SIG-M5 treated with dmso at 0.1 percent for 504 hours (cell line): ENCODE measurements at regions not wholly inside any gene's neighbourhood (a gene's known extent, or its start where the extent isn't known, plus 50 kb on each side); places are given as distances from the start of the nearest gene placed in this dataset.
"Not testable (repeated sequence)": the region's sequence is repeated elsewhere in the genome, so short reads cannot be mapped to it uniquely, and the experiment has no call there.

Experiments
- DNase-seq: peaks from one replicate; lab custom pipeline; 2025; ENCODE audit not compliant: unreplicated experiment; lab: John Stamatoyannopoulos, UW

DNA sequence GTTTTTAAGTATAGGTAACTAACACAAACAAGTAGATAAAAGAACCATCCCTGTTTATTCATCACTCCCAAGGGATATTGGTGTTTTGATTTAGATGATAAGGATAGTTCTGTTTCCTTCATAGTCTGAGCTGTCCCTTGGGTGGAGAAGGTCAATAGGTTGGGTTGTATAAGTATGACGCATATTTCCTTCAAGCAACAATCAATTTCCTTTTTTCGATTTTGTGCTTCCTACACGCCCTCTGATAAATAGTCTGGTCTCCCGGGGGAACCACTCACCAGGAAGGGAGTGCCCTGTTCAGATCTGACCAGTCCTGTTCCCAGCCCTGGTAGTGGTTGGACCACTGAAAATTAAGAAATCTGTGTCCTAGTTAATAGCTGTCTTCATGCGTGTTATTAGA is 378.8 kb upstream of the FAR2 start:
- DNase-seq, result no peak

GRCh38 chr12:28771968-28772367 is 377.1 kb upstream of the FAR2 start:
- no peak for DNase-seq

DNA sequence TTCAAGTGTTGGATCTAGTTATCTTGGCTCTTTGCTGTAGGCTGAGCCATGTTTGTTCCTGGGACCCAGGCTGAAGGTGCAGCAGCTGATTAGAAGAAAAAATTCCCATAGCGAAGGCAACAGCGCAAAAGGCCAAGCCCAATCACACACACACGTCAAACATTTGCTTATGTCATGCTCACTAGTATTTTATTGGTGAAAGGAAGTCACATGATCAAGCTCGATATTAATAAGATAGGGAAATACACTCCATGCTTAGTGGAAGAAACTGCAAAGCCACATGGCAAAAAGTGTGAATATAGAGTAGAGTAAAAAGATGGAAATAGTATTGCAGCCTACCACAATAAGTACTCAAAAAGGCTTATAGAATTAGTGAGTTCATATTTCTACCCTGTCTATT is 373.5 kb upstream of the FAR2 start:
- no peak for DNase-seq

DNA sequence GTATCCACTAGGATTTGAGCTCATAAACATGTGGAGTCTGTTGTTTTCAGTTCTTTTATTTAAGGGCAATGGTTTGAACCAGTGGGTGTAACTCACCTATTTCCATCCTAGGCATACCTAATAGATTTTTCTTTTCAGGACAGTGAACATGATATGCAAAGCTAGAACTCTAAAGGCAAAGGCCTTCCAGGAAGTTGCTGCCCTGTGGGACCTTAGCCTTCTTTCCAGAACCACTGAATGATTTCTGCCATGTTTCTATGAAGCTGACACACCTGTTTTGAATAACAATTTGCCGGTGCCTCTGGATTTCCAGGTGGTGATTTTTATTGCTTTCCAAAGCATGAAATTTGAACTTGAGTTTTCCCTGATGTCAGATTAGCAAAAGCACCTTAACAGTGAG is 372.9 kb upstream of the FAR2 start:
- DNase-seq, result no peak

GRCh38 chr12:28776913-28777422 is 372.1 kb upstream of the FAR2 start:
- no peak for DNase-seq

GRCh38 chr12:28777603-28778365 is 371.3 kb upstream of the FAR2 start:
- DNase-seq, result no peak

GRCh38 chr12:28780096-28780495 is 369.0 kb upstream of the FAR2 start:
- no peak for DNase-seq

- no peak for DNase-seq
These were observed 368.1 kb upstream of the FAR2 start for GRCh38 chr12:28780960-28781359.

DNA sequence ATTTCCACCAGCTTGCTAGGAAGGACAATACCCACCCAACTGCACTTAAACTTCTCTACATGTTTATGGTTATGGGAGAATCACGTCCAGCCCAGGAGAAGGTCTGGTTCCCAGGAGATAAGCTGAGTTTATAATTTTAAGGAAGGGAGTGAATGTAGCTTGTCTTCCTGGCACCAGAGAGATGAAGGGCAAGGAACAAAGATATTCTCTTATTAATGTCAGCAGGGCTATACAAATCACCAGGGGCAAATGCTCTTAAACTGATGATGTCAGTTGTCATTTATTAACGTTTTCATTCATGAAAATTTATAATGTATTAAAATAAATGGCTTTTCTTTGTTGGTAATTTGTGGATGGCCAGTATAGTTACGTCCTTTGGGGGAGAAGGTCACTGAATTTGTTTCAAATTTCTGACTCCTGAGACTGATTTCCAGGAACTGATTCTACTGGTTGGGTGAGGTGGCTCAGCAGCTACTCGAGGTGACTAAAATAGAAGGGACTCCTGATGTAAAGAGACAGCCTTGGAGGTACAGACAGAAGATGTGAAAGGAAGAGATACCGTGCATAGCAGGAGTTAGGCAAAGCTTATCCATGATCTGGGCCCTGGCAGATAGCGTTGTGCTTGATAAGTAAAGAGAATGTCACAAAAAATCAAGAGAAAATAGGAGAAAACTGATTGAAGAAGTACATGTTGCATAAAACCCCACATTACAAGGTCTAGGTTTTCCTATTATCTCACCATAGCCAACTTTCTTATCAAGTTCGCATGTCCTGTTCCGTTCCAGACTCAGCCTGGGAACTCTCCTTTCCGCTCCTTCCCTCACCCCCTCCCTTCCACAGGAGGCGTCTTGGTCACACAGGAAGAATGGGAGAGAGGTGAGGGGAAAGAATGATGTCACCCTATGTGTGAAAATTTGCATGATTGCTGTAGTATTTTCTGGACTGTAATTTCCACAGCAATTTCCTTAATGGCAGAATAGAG is 367.1 kb upstream of the FAR2 start:
- DNase-seq, result no peak

DNA sequence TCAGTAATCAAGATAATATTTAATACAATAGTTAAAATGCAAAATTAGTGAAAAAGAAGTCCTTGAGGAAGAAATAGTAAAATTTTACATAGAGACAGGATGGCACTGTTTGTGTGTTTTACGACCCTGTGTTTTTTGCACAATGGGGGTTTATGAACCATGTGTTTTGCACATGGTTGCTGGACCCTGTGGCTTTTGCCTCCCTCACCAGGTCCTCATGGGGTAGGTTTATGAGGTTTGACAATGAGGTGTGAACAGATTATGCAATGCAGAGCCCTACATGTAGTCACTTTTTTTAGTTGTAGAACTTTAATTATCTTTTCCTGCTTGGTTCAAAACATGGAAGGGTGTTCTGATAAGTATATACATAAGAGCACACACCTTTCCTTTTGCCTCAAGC is 366.3 kb upstream of the FAR2 start:
- DNase-seq, result no peak

DNA sequence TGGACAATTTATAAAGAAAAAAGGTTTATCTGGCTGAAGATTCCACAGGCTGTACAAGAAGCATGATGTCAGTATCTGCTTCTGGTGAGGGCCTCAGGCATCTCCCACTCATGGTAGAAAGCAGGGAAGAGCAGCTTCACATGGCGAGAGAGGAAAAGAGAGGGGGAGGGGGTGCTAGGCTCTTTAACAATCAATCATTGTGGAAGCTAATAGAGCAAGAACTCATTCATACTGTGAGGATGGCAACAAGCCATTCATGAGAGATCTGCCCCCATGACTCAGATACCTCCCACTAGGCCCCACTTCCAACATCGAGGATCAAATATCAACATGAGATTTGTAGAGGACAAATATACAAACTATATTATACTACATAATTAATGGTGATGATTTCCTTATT is 361.9 kb upstream of the FAR2 start:
- no peak for DNase-seq

DNA sequence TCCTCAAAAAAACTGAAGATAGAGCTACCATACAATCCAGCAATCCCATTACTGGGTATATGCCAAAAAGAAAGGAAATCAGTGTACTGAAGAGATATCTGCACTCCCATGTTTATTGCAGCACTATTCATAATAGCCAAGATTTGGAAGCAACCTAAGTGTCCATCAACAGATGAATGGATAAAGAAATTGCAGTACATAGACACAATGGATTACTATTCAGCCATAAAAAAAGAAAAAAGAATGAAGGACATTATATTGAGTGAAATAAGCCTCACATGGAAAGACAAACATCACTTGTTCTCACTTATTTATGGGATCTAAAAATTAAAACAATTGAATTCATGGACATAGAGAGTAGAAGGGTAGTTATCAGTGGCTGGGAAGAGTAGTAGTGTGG is 360.8 kb upstream of the FAR2 start:
- not testable (repeated sequence) for DNase-seq

GRCh38 chr12:28793581-28794151 is 355.4 kb upstream of the FAR2 start:
- no peak for DNase-seq

GRCh38 chr12:28794211-28794610 is 354.9 kb upstream of the FAR2 start:
- no peak for DNase-seq

DNA sequence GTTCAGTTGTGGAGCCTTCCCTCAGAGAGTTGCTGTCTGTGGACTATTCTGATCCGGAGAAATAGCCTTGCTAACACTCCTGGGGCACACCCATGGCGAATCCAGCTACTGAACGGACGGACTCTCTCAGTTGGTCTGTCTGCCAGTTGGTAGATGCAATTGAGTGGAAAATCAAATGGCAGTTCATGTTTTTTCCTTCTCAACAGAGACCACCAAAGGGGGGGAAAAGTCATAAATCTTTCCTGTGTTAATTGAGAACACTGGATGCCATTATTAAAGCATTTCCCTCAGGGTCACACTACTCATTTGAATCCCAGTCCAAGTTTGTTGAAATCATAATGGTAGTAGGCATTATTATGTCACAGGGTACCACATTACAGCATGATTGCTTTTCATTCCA is 354.3 kb upstream of the FAR2 start:
- DNase-seq, result no peak

- no peak for DNase-seq
These were observed 353.8 kb upstream of the FAR2 start for GRCh38 chr12:28795311-28795710.

GRCh38 chr12:28799348-28799747 is 349.7 kb upstream of the FAR2 start:
- DNase-seq, result peak; percentile 29

GRCh38 chr12:28800129-28800528 is 348.9 kb upstream of the FAR2 start:
- peak; percentile 12 for DNase-seq

DNA sequence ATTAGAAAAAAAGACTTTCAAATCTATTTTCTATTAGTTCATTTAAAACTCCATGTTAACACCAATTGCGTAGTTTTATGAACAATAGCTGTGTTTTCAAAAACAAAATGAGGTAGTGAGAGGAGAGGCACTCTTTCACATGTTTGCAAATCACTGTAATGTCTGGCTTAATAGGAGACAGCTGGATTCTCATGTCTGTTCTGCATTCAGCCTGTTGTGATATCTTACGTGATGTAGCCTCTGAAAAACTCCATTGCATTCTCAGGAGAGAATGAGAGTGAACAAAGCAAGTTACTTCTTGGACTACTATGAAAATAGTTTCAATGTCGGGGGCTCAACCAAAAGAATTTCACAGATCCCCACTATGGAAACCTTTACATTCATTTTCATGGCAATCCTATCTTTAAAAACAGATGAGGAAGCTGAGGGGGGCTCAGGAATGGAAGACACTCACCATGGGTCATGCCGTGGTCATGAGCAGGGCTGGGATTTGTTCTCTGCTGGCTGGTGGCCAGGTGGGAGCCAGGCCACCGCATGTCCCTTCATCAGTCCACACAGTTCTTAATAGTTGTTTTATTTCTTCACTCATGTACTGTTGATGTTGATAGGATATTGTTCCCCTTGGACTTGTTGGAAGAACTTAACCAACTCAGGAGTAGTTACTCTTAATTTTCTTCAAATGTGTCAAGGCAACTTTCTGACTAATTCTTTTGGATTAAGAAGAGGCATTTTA is 346.2 kb upstream of the FAR2 start:
- DNase-seq, result no peak

DNA sequence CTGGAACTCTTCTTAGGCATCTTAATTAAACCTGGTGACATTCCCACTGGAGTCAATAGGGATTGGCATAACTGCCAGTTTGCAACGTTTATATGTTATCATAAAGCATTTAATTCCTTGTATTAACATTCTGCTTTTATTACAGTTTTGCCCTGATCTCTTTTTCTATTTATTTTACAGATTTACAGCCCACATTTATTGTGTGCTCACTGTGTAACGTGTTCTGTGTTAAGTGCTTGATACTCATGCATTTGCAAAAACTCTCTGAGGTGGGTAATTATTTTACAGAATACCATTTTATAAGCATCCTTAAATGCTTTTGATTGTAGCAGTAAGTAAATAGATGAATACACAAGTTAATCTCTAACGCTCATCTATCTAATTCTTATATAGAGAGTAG is 341.5 kb upstream of the FAR2 start:
- DNase-seq, result no peak

- no peak for DNase-seq
These were observed 337.6 kb upstream of the FAR2 start for GRCh38 chr12:28811457-28811856.
